SK-N-SH (cell line): ENCODE measurements at regions not wholly inside any gene's neighbourhood (a gene's known extent, or its start where the extent isn't known, plus 50 kb on each side); places are given as distances from the start of the nearest gene placed in this dataset.

ENCODE experiments used
- CTCF ChIA-PET: fragments of 300-600, 350-600 bp; formaldehyde crosslinking; extraction: SDS; loops from one replicate; lab custom pipeline; 2021; lab: Yijun Ruan, JAX
- POLR2A ChIA-PET: fragments of 350-600 bp; sonication (Branson Sonifier 250); formaldehyde crosslinking; extraction: SDS; loops from one replicate; lab custom pipeline; 2020; ENCODE audit warnings: antibody characterized with exemption, inconsistent platforms; lab: Yijun Ruan, JAX
- DNase-seq: peaks from one replicate; pipeline ENCODE4 v3.0.0; 2012
- H2AFZ ChIP-seq: fragments of 200-600 bp; sonication (generic); 2 replicates; pipeline ENCODE4 v1.8.1; 2016; ENCODE audit warnings: antibody characterized with exemption, mild to moderate bottlenecking, low read depth
- H3F3A ChIP-seq: fragments of 200-600 bp; sonication (generic); replicated peaks from 2 replicates; pipeline ENCODE3; 2016; ENCODE audit warnings: antibody characterized with exemption, mild to moderate bottlenecking; ENCODE audit not compliant: insufficient read depth
- H3K27ac ChIP-seq, 2 experiments: fragments of 200-500 bp in 1 of 2; fragments of 200-600 bp in 1 of 2; sonication (Bioruptor generic) in 1 of 2; sonication (generic), shearing (Covaris generic) in 1 of 2; 2 replicates each; pipeline versions ENCODE4 v1.5.1 to v1.6.1; 2014 to 2016; ENCODE audit warnings: low read depth in 2 of 2, inconsistent platforms in 1 of 2, low read length in 1 of 2, mild to moderate bottlenecking in 1 of 2, mixed read lengths in 1 of 2
- H3K27me3 ChIP-seq: fragments of 200-600 bp; sonication (generic), shearing (Covaris generic); 2 replicates; pipeline ENCODE4 v1.6.1; 2016; ENCODE audit warnings: mixed run types; ENCODE audit not compliant: insufficient read depth
- H3K36me3 ChIP-seq, 2 experiments: fragments of 200-500 bp in 1 of 2; fragments of 200-600 bp in 1 of 2; sonication (Bioruptor generic) in 1 of 2; sonication (generic) in 1 of 2; replicated peaks in 1 of 2; 2 replicates each; pipeline versions ENCODE3 to v1.5.1; 2014 to 2016; ENCODE audit warnings: low read length in 1 of 2, mild to moderate bottlenecking in 1 of 2; ENCODE audit not compliant: insufficient read depth in 2 of 2, control insufficient read depth in 1 of 2
- H3K4me1 ChIP-seq, 2 experiments: fragments of 200-500 bp in 1 of 2; fragments of 200-600 bp in 1 of 2; sonication (Bioruptor generic) in 1 of 2; sonication (generic), shearing (Covaris generic) in 1 of 2; 2 replicates each; pipeline versions ENCODE4 v1.5.1 to v1.6.1; 2014 to 2016; ENCODE audit warnings: low read depth in 1 of 2, low read length in 1 of 2, mixed run types in 1 of 2; ENCODE audit not compliant: insufficient read depth in 2 of 2, control insufficient read depth in 1 of 2
- H3K4me2 ChIP-seq: fragments of 200-600 bp; sonication (generic), shearing (Covaris generic); 2 replicates; pipeline ENCODE4 v1.6.1; 2017; ENCODE audit warnings: mixed run types
- H3K4me3 ChIP-seq, 2 experiments: fragments of 200-500 bp in 1 of 2; fragments of 200-600 bp in 1 of 2; sonication (Bioruptor generic) in 1 of 2; sonication (generic), shearing (Covaris generic) in 1 of 2; 2 replicates each; pipeline versions ENCODE4 v1.5.1 to v1.8.1; 2014 to 2016; ENCODE audit warnings: low read depth in 2 of 2, inconsistent platforms in 1 of 2, low read length in 1 of 2, mild to moderate bottlenecking in 1 of 2, mixed read lengths in 1 of 2, moderate library complexity in 1 of 2
- H3K79me2 ChIP-seq: fragments of 200-600 bp; sonication (generic); 2 replicates; pipeline ENCODE4 v1.8.1; 2017; ENCODE audit warnings: mild to moderate bottlenecking; ENCODE audit not compliant: insufficient read depth
- H3K9ac ChIP-seq: fragments of 200-600 bp; sonication (generic); 2 replicates; pipeline ENCODE4 v1.6.1; 2017; ENCODE audit warnings: mixed run types
- H3K9me2 ChIP-seq: fragments of 200-600 bp; sonication (generic); 2 replicates; pipeline ENCODE4 v1.6.1; 2017; ENCODE audit warnings: mixed run types
- H3K9me3 ChIP-seq: fragments of 200-600 bp; sonication (generic); 2 replicates; pipeline ENCODE4 v1.6.1; 2017; ENCODE audit warnings: mixed run types, mild to moderate bottlenecking, moderate library complexity
- H4K20me1 ChIP-seq: fragments of 200-600 bp; sonication (generic); 2 replicates; pipeline ENCODE4 v1.6.1; 2017; ENCODE audit warnings: mild to moderate bottlenecking, mixed run types; ENCODE audit not compliant: insufficient read depth
- CHD2 ChIP-seq: fragments of 150-350 bp; IDR thresholded peaks from 2 replicates; pipeline ENCODE4 v1.6.1; 2018; ENCODE audit warnings: low read length; ENCODE audit not compliant: partially characterized antibody
- FOXM1 ChIP-seq: IDR thresholded peaks from 2 replicates; pipeline ENCODE4 v1.4.0; 2012; ENCODE audit warnings: low read depth, mild to moderate bottlenecking
- GABPA ChIP-seq: IDR thresholded peaks from 2 replicates; pipeline ENCODE4 v1.4.0; 2012; ENCODE audit warnings: low read depth, mild to moderate bottlenecking
- GATA2 ChIP-seq: sonication (generic); formaldehyde crosslinking; IDR thresholded peaks from 2 replicates; pipeline ENCODE4 v1.5.0; 2020; ENCODE audit warnings: mild to moderate bottlenecking, missing genetic modification reagents
- MAX ChIP-seq: IDR thresholded peaks from 2 replicates; pipeline ENCODE4 v1.4.0; 2012; ENCODE audit warnings: low read depth
- MXI1 ChIP-seq: IDR thresholded peaks from 2 replicates; pipeline ENCODE4 v1.6.1; 2012; ENCODE audit warnings: mild to moderate bottlenecking, low read depth, low read length, improper control_type of control experiment
- POLR2AphosphoS5 ChIP-seq: IDR thresholded peaks from 2 replicates; pipeline ENCODE4 v1.6.1; 2012; ENCODE audit warnings: low read depth, low read length
- RAD21 ChIP-seq: IDR thresholded peaks from 2 replicates; pipeline ENCODE4 v1.6.1; 2012; ENCODE audit warnings: mild to moderate bottlenecking, low read length
- RFX5 ChIP-seq: IDR thresholded peaks from 2 replicates; pipeline ENCODE4 v1.6.1; 2012; ENCODE audit warnings: mild to moderate bottlenecking, improper control_type of control experiment, low read length
- RXRA ChIP-seq: IDR thresholded peaks from 2 replicates; pipeline ENCODE4 v1.4.0; 2012; ENCODE audit warnings: low read depth, mild to moderate bottlenecking, borderline replicate concordance
- SMC3 ChIP-seq: IDR thresholded peaks from 2 replicates; pipeline ENCODE4 v1.6.1; 2012; ENCODE audit warnings: low read depth, low read length, improper control_type of control experiment
- TAF1 ChIP-seq: IDR thresholded peaks from 2 replicates; pipeline ENCODE4 v1.6.1; 2012; ENCODE audit warnings: low read depth, mild to moderate bottlenecking, low read length, moderate library complexity, borderline replicate concordance
- TEAD4 ChIP-seq: IDR thresholded peaks from 2 replicates; pipeline ENCODE4 v1.4.0; 2012; ENCODE audit warnings: mild to moderate bottlenecking, borderline replicate concordance; ENCODE audit not compliant: insufficient read depth
- USF1 ChIP-seq: IDR thresholded peaks from 2 replicates; pipeline ENCODE4 v1.4.0; 2012; ENCODE audit warnings: low read depth, borderline replicate concordance
- YY1 ChIP-seq: IDR thresholded peaks from 2 replicates; pipeline ENCODE4 v1.4.0; 2012; ENCODE audit warnings: low read depth, mild to moderate bottlenecking
- WGBS: methylation state at CpG from one replicate; pipeline ENCODE4 v1.1.6; 2017; ENCODE audit warnings: low lambda C conversion rate; 5-methylcytosine and 5-hydroxymethylcytosine counted together
- TF ChIP-seq, protein P1 (sequence below): IDR thresholded peaks from 2 replicates; pipeline ENCODE4; 2012
- TF ChIP-seq, protein P2 (sequence below): IDR thresholded peaks from 2 replicates; pipeline ENCODE4 v1.4.0; 2012; ENCODE audit warnings: low read depth, borderline replicate concordance
- TF ChIP-seq, protein P3 (sequence below): fragments of 150-350 bp; IDR thresholded peaks from 2 replicates; pipeline ENCODE4 v1.6.1; 2017; ENCODE audit warnings: antibody characterized with exemption, low read length, low read depth, borderline replicate concordance

GRCh38 chr12:60522684-60523400 is 927.0 kb downstream of the SLC16A7 start:
- POLR2A ChIA-PET = no interaction called here
- no peak for TF ChIP-seq GABPA
- no peak for TF ChIP-seq GATA2
- TF ChIP-seq, protein P1, sequence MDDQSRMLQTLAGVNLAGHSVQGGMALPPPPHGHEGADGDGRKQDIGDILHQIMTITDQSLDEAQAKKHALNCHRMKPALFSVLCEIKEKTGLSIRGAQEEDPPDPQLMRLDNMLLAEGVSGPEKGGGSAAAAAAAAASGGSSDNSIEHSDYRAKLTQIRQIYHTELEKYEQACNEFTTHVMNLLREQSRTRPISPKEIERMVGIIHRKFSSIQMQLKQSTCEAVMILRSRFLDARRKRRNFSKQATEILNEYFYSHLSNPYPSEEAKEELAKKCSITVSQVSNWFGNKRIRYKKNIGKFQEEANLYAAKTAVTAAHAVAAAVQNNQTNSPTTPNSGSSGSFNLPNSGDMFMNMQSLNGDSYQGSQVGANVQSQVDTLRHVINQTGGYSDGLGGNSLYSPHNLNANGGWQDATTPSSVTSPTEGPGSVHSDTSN = no peak
- TF ChIP-seq MAX = no peak
- no peak for TF ChIP-seq SMC3
- no peak for TF ChIP-seq USF1
- no peak for TF ChIP-seq RAD21
- TF ChIP-seq TEAD4 = no peak
- TF ChIP-seq YY1 = no peak
- no peak for TF ChIP-seq POLR2AphosphoS5
- no peak for TF ChIP-seq RXRA
- no peak for TF ChIP-seq TAF1
- Histone ChIP-seq H3K27me3 (no peaks in the 10 kb centered on the region), H3K9me2 (no peaks in the 10 kb centered on the region), H3K4me3 (no peak overlapping the region), H3K27ac (no peak overlapping the region), H4K20me1 (no peaks in the 10 kb centered on the region), H3K4me2 (no peak overlapping the region), H2AFZ (no peak overlapping the region), H3F3A (no peaks in the 10 kb centered on the region), H3K4me1 (no peaks in the 10 kb centered on the region), H3K36me3 (no peaks in the 10 kb centered on the region), H3K9ac (no peak overlapping the region), H3K9me3 (no peaks in the 10 kb centered on the region; the same call in 1 of the 2 replicates), H3K79me2 (no peaks in the 10 kb centered on the region)
- DNase-seq = no peak
- CTCF ChIA-PET = interaction anchor here (0.6 kb wide), 1 partner anchor 29 kb away, joined by 3 read pairs; no protein-coding TSS in a partner anchor
- WGBS = 6% methylated on average over 5 of the region's 5 CpGs

GRCh38 chr12:60529261-60529660 is 933.4 kb downstream of the SLC16A7 start:
- POLR2A ChIA-PET = no interaction called here
- DNase-seq = no peak
- no peaks in the 10 kb centered on the region for H3K9me2 ChIP-seq
- no peaks in the 10 kb centered on the region for H3K27me3 ChIP-seq
- WGBS = 15% methylated on average over 1 of the region's 1 CpG
- H3K79me2 ChIP-seq = no peaks in the 10 kb centered on the region
- H3K36me3 ChIP-seq = no peaks in the 10 kb centered on the region
- H3F3A ChIP-seq = no peaks in the 10 kb centered on the region
- no peak overlapping the region for H3K9ac ChIP-seq
- no peaks in the 10 kb centered on the region for H3K9me3 ChIP-seq
- CTCF ChIA-PET = no interaction called here
- H3K27ac ChIP-seq = no peak overlapping the region
- no peak for TF ChIP-seq YY1
- TF ChIP-seq MXI1 = no peak
- no peak for TF ChIP-seq POLR2AphosphoS5
- no peak for TF ChIP-seq GABPA
- TF ChIP-seq, protein P2, sequence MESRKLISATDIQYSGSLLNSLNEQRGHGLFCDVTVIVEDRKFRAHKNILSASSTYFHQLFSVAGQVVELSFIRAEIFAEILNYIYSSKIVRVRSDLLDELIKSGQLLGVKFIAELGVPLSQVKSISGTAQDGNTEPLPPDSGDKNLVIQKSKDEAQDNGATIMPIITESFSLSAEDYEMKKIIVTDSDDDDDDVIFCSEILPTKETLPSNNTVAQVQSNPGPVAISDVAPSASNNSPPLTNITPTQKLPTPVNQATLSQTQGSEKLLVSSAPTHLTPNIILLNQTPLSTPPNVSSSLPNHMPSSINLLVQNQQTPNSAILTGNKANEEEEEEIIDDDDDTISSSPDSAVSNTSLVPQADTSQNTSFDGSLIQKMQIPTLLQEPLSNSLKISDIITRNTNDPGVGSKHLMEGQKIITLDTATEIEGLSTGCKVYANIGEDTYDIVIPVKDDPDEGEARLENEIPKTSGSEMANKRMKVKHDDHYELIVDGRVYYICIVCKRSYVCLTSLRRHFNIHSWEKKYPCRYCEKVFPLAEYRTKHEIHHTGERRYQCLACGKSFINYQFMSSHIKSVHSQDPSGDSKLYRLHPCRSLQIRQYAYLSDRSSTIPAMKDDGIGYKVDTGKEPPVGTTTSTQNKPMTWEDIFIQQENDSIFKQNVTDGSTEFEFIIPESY = no peak
- TF ChIP-seq RFX5 = no peak
- TF ChIP-seq FOXM1 = no peak
- no peak for TF ChIP-seq CHD2
- TF ChIP-seq, protein P3, sequence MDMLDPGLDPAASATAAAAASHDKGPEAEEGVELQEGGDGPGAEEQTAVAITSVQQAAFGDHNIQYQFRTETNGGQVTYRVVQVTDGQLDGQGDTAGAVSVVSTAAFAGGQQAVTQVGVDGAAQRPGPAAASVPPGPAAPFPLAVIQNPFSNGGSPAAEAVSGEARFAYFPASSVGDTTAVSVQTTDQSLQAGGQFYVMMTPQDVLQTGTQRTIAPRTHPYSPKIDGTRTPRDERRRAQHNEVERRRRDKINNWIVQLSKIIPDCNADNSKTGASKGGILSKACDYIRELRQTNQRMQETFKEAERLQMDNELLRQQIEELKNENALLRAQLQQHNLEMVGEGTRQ = no peak
- TF ChIP-seq RAD21 = no peak
- no peak for TF ChIP-seq MAX
- no peak overlapping the region for H3K4me3 ChIP-seq
- no peak overlapping the region for H3K4me2 ChIP-seq
- H2AFZ ChIP-seq = no peak overlapping the region
- no peaks in the 10 kb centered on the region for H3K4me1 ChIP-seq
- no peaks in the 10 kb centered on the region for H4K20me1 ChIP-seq
